Endodermal cell (in vitro differentiated cells): ENCODE measurements at regions not wholly inside any gene's neighbourhood (a gene's known extent, or its start where the extent isn't known, plus 50 kb on each side); places are given as distances from the start of the nearest gene placed in this dataset.

Source experiments
- DNase-seq: peaks from one replicate; pipeline ENCODE4 v3.0.0-alpha.2; 2017
- H3K27ac ChIP-seq: 2 replicates; pipeline ENCODE4 v1.5.1; 2013; ENCODE audit warnings: mild to moderate bottlenecking, low read depth, low read length, moderate library complexity
- H3K27me3 ChIP-seq: 2 replicates; pipeline ENCODE4 v1.6.1; 2013; ENCODE audit warnings: mild to moderate bottlenecking, low read length, moderate library complexity; ENCODE audit not compliant: insufficient read depth, control insufficient read depth, poor library complexity, severe bottlenecking
- H3K36me3 ChIP-seq: 2 replicates; pipeline ENCODE4 v1.7.0; 2013; ENCODE audit warnings: mild to moderate bottlenecking, low read length, moderate library complexity; ENCODE audit not compliant: control insufficient read depth, insufficient read depth
- H3K4me1 ChIP-seq: one replicate; pipeline ENCODE4 v1.7.0; 2013; ENCODE audit warnings: low read length; ENCODE audit not compliant: control insufficient read depth, insufficient read depth
- H3K4me3 ChIP-seq: 2 replicates; pipeline ENCODE4 v1.5.1; 2013; ENCODE audit warnings: mild to moderate bottlenecking, low read length, moderate library complexity
- H3K9ac ChIP-seq: 2 replicates; pipeline ENCODE4 v1.6.1; 2013; ENCODE audit warnings: mild to moderate bottlenecking, low read length, moderate library complexity; ENCODE audit not compliant: poor library complexity, severe bottlenecking; ENCODE audit errors: extremely low read depth
- H3K9me3 ChIP-seq: 2 replicates; pipeline ENCODE4 v1.6.1; 2013; ENCODE audit warnings: mild to moderate bottlenecking, low read length, moderate library complexity; ENCODE audit not compliant: control insufficient read depth
- H3K27ac Mint-ChIP-seq: 2 replicates; pipeline ENCODE4 v1.8.0; 2020; ENCODE audit warnings: mixed read lengths
- H3K27me3 Mint-ChIP-seq: 2 replicates; pipeline ENCODE4 v1.8.0; 2021; ENCODE audit warnings: mild to moderate bottlenecking, mixed read lengths; ENCODE audit not compliant: insufficient read depth
- H3K36me3 Mint-ChIP-seq: 2 replicates; pipeline ENCODE4 v1.8.0; 2020; ENCODE audit warnings: low read depth, mixed read lengths
- H3K4me1 Mint-ChIP-seq: 2 replicates; pipeline ENCODE4 v1.8.0; 2020; ENCODE audit warnings: mixed read lengths
- H3K4me3 Mint-ChIP-seq: 2 replicates; pipeline ENCODE4 v1.8.0; 2020; ENCODE audit warnings: mild to moderate bottlenecking, moderate library complexity, mixed read lengths
- H3K9me3 Mint-ChIP-seq: 2 replicates; pipeline ENCODE4 v1.8.0; 2020; ENCODE audit warnings: mild to moderate bottlenecking, mixed read lengths
- CTCF ChIP-seq: fragments of 200-600 bp; sonication (generic); conservative IDR thresholded peaks from 2 replicates; pipeline ENCODE4 v1.5.0; 2021; ENCODE audit warnings: antibody characterized with exemption, mild to moderate bottlenecking
- WGBS, 2 experiments: methylation state at CpG; one replicate each; pipeline versions ENCODE4 v1.1.5 to v1.1.7; 2013; ENCODE audit warnings: missing lambda C conversion rate in 2 of 2, mixed read lengths in 1 of 2; ENCODE audit not compliant: insufficient coverage in 1 of 2, insufficient read length in 1 of 2; 5-methylcytosine and 5-hydroxymethylcytosine counted together

GRCh38 chrX:13130816-13131215 is 86.4 kb upstream of the FAM9C start:
- Histone ChIP-seq H3K36me3 (no peaks in the 10 kb centered on the region), H3K27ac (no peak overlapping the region), H3K9me3 (no peaks in the 10 kb centered on the region), H3K4me1 (no peaks in the 10 kb centered on the region), H3K4me3 (no peak overlapping the region), H3K27me3 (no peaks in the 10 kb centered on the region), H3K9ac (no peak overlapping the region)
- Mint-ChIP-seq H3K36me3 (no peaks in the 10 kb centered on the region), H3K4me1 (peaks cover 4% of the 10 kb centered on the region), H3K9me3 (peaks cover 38% of the 10 kb centered on the region), H3K27me3 (no peaks in the 10 kb centered on the region), H3K27ac (no peak overlapping the region), H3K4me3 (no peak overlapping the region)
- WGBS, 2 experiments: no CpG with 5 or more reads among the region's 1 CpG
- TF ChIP-seq CTCF: no peak
- DNase-seq: no peak

- peaks cover 56% of the 10 kb centered on the region for H3K9me3 Mint-ChIP-seq
- no peak overlapping the region for H3K27ac Mint-ChIP-seq
- H3K4me3 ChIP-seq: no peak overlapping the region
- no peaks in the 10 kb centered on the region for H3K27me3 ChIP-seq
- H3K27me3 Mint-ChIP-seq: no peaks in the 10 kb centered on the region
- H3K4me1 ChIP-seq: no peaks in the 10 kb centered on the region
- H3K36me3 Mint-ChIP-seq: no peaks in the 10 kb centered on the region
- H3K27ac ChIP-seq: no peak overlapping the region
- no peaks in the 10 kb centered on the region for H3K36me3 ChIP-seq
- DNase-seq: no peak
- H3K9me3 ChIP-seq: no peaks in the 10 kb centered on the region
- TF ChIP-seq CTCF: no peak
- no peak overlapping the region for H3K9ac ChIP-seq
- H3K4me1 Mint-ChIP-seq: peaks cover 4% of the 10 kb centered on the region
- no peak overlapping the region for H3K4me3 Mint-ChIP-seq
Measured at GRCh38 chrX:13128104-13128503, 83.7 kb upstream of the FAM9C start.

- H3K36me3 ChIP-seq: no peaks in the 10 kb centered on the region
- H3K36me3 Mint-ChIP-seq: no peaks in the 10 kb centered on the region
- TF ChIP-seq CTCF: no peak
- no peak overlapping the region for H3K4me3 ChIP-seq
- DNase-seq: no peak
- H3K4me1 Mint-ChIP-seq: peaks cover 3% of the 10 kb centered on the region
- H3K27ac Mint-ChIP-seq: no peak overlapping the region
- no peaks in the 10 kb centered on the region for H3K27me3 ChIP-seq
- H3K9me3 ChIP-seq: no peaks in the 10 kb centered on the region
- H3K4me3 Mint-ChIP-seq: no peak overlapping the region
- 95% methylated on average over 2 of the region's 3 CpGs; no CpG with 5 or more reads in 1 of the 2 experiments for WGBS, 2 experiments
- H3K27ac ChIP-seq: no peak overlapping the region
- peaks cover 65% of the 10 kb centered on the region for H3K9me3 Mint-ChIP-seq
- H3K27me3 Mint-ChIP-seq: no peaks in the 10 kb centered on the region
- no peaks in the 10 kb centered on the region for H3K4me1 ChIP-seq
- H3K9ac ChIP-seq: no peak overlapping the region
Measured at GRCh38 chrX:13126775-13127174, 82.4 kb upstream of the FAM9C start.
